Lower leg skin (tissue), 4 donors: ENCODE measurements at regions not wholly inside any gene's neighbourhood (a gene's known extent, or its start where the extent isn't known, plus 50 kb on each side); places are given as distances from the start of the nearest gene placed in this dataset.
"Not testable (repeated sequence)": the region's sequence is repeated elsewhere in the genome, so short reads cannot be mapped to it uniquely, and the experiment has no call there.

Source experiments
- DNase-seq, 2 donors: peaks; one replicate each; pipeline ENCODE4 v3.0.0-alpha.2; 2019; ENCODE audit warnings: low spot score in 2 of 2
- H3K4me3 ChIP-seq: fragments of 200-600 bp; sonication (generic); 2 replicates; pipeline ENCODE4 v1.5.1; 2017; ENCODE audit warnings: mild to moderate bottlenecking, low read depth; ENCODE audit not compliant: poor library complexity, severe bottlenecking
- CTCF ChIP-seq, 3 donors: fragments of 450-650 bp; IDR thresholded peaks; one replicate each; pipeline ENCODE4 v1.5.1; 2016; ENCODE audit warnings: antibody characterized with exemption in 3 of 3, mild to moderate bottlenecking in 3 of 3, moderate library complexity in 2 of 3
- POLR2A ChIP-seq, 2 donors: fragments of 450-650 bp; IDR thresholded peaks; one replicate each; pipeline ENCODE4 v1.6.1; 2016 to 2017; ENCODE audit warnings: antibody characterized with exemption in 2 of 2, mild to moderate bottlenecking in 1 of 2, moderate library complexity in 1 of 2
- WGBS, 2 donors: methylation state at CpG; one replicate each; pipeline ENCODE4 v1.1.5; 2018; 5-methylcytosine and 5-hydroxymethylcytosine counted together
- intact Hi-C: fragments of 100-400 bp; cut with DNase I; formaldehyde crosslinking; loops from one replicate; pipeline ENCODE4 v1.15.0; 2023; ENCODE audit warnings: low total_unique reads

- no peak for DNase-seq
- no peak overlapping the region for H3K4me3 ChIP-seq
- intact Hi-C loops = no loop called here
- WGBS, 2 donors = 93 to 99% methylated on average over 6 to 11 of the region's 12 CpGs
- TF ChIP-seq CTCF (IDR thresholded peaks at IDR 0.05) (no peak), POLR2A (IDR thresholded peaks at IDR 0.05) (no peak)
Measured at GRCh38 chr13:54787754-54788153, 1759.1 kb downstream of the OLFM4 start.

- intact Hi-C loops = no loop called here
- DNase-seq = no peak
- TF ChIP-seq CTCF (IDR thresholded peaks at IDR 0.05) (no peak), POLR2A (IDR thresholded peaks at IDR 0.05) (no peak)
- no peak overlapping the region for H3K4me3 ChIP-seq
- 94 to 96% methylated on average over 31 to 33 of the region's 37 CpGs for WGBS, 2 donors
Measured at GRCh38 chr13:54799621-54800226, 1771.1 kb downstream of the OLFM4 start.

GRCh38 chr13:54802226-54802625 lies 1773.6 kb downstream of the OLFM4 start:
- WGBS, 2 donors = 89 to 90% methylated on average over 4 of the region's 4 CpGs

GRCh38 chr13:54805743-54806142 lies 1777.1 kb downstream of the OLFM4 start:
- TF ChIP-seq POLR2A (IDR thresholded peaks at IDR 0.05) (no peak), CTCF (IDR thresholded peaks at IDR 0.05) (no peak)
- no peak overlapping the region for H3K4me3 ChIP-seq
- no peak for DNase-seq
- 84 to 86% methylated on average over 3 of the region's 3 CpGs for WGBS, 2 donors
- intact Hi-C loops = no loop called here

More at GRCh38 chr13:54802226-54802625, 1773.6 kb downstream of the OLFM4 start:
- intact Hi-C loops = no loop called here
- TF ChIP-seq CTCF (IDR thresholded peaks at IDR 0.05) (no peak), POLR2A (IDR thresholded peaks at IDR 0.05) (no peak)
- DNase-seq = no peak
- no peak overlapping the region for H3K4me3 ChIP-seq

GRCh38 chr13:54821938-54822470 lies 1793.4 kb downstream of the OLFM4 start:
- 56 to 58% methylated on average over 4 of the region's 4 CpGs for WGBS, 2 donors
- H3K4me3 ChIP-seq, DNase-seq, intact Hi-C loops: not testable (repeated sequence)

GRCh38 chr13:54829391-54830068 lies 1800.9 kb downstream of the OLFM4 start:
- WGBS, 2 donors = 93 to 94% methylated on average over 22 to 28 of the region's 28 CpGs
- intact Hi-C loops, DNase-seq, H3K4me3 ChIP-seq: not testable (repeated sequence)
